Ishikawa (cell line): ENCODE measurements at regions not wholly inside any gene's neighbourhood (a gene's known extent, or its start where the extent isn't known, plus 50 kb on each side); places are given as distances from the start of the nearest gene placed in this dataset.

Source experiments
- CEBPB ChIP-seq: IDR thresholded peaks from 2 replicates; pipeline ENCODE4 v1.6.1; 2012
- CREB1 ChIP-seq: IDR thresholded peaks from 2 replicates; pipeline ENCODE4 v1.6.1; 2012; ENCODE audit warnings: low read depth
- EGR1 ChIP-seq: IDR thresholded peaks from 2 replicates; pipeline ENCODE4 v1.6.1; 2012
- EP300 ChIP-seq: IDR thresholded peaks from 2 replicates; pipeline ENCODE4 v1.6.1; 2012; ENCODE audit warnings: borderline replicate concordance
- FOXM1 ChIP-seq: IDR thresholded peaks from 2 replicates; pipeline ENCODE4 v1.6.1; 2012; ENCODE audit warnings: low read depth, borderline replicate concordance
- MAX ChIP-seq: IDR thresholded peaks from 2 replicates; pipeline ENCODE4 v1.6.1; 2012
- NFIC ChIP-seq: IDR thresholded peaks from 2 replicates; pipeline ENCODE4 v1.6.1; 2012
- RAD21 ChIP-seq: IDR thresholded peaks from 2 replicates; pipeline ENCODE4 v1.6.1; 2012; ENCODE audit warnings: low read depth
- TAF1 ChIP-seq: IDR thresholded peaks from 2 replicates; pipeline ENCODE4 v1.6.1; 2012; ENCODE audit warnings: low read depth, mild to moderate bottlenecking
- TCF12 ChIP-seq: IDR thresholded peaks from 2 replicates; pipeline ENCODE4 v1.6.1; 2012; ENCODE audit warnings: low read depth
- TEAD4 ChIP-seq: IDR thresholded peaks from 2 replicates; pipeline ENCODE4 v1.6.1; 2012
- USF1 ChIP-seq: IDR thresholded peaks from 2 replicates; pipeline ENCODE4 v1.6.1; 2012
- YY1 ChIP-seq: IDR thresholded peaks from 2 replicates; pipeline ENCODE4 v1.6.1; 2012; ENCODE audit warnings: low read depth
- ZBTB7A ChIP-seq: IDR thresholded peaks from 2 replicates; pipeline ENCODE4 v1.6.1; 2012; ENCODE audit warnings: low read depth
- TF ChIP-seq, protein P1 (sequence below): IDR thresholded peaks from 2 replicates; pipeline ENCODE4 v1.6.1; 2012; ENCODE audit warnings: low read depth, mild to moderate bottlenecking

GRCh38 chr12:93960521-93960920 lies 187.9 kb upstream of the PLXNC1 start:
- TF ChIP-seq MAX (no peak), EP300 (no peak), ZBTB7A (no peak), CEBPB (no peak), TAF1 (no peak), TCF12 (no peak), YY1 (no peak), RAD21 (no peak), FOXM1 (no peak), CREB1 (no peak), NFIC (no peak), TEAD4 (no peak), EGR1 (no peak), USF1 (no peak)
- TF ChIP-seq, protein P1, sequence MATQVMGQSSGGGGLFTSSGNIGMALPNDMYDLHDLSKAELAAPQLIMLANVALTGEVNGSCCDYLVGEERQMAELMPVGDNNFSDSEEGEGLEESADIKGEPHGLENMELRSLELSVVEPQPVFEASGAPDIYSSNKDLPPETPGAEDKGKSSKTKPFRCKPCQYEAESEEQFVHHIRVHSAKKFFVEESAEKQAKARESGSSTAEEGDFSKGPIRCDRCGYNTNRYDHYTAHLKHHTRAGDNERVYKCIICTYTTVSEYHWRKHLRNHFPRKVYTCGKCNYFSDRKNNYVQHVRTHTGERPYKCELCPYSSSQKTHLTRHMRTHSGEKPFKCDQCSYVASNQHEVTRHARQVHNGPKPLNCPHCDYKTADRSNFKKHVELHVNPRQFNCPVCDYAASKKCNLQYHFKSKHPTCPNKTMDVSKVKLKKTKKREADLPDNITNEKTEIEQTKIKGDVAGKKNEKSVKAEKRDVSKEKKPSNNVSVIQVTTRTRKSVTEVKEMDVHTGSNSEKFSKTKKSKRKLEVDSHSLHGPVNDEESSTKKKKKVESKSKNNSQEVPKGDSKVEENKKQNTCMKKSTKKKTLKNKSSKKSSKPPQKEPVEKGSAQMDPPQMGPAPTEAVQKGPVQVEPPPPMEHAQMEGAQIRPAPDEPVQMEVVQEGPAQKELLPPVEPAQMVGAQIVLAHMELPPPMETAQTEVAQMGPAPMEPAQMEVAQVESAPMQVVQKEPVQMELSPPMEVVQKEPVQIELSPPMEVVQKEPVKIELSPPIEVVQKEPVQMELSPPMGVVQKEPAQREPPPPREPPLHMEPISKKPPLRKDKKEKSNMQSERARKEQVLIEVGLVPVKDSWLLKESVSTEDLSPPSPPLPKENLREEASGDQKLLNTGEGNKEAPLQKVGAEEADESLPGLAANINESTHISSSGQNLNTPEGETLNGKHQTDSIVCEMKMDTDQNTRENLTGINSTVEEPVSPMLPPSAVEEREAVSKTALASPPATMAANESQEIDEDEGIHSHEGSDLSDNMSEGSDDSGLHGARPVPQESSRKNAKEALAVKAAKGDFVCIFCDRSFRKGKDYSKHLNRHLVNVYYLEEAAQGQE: no peak

GRCh38 chr12:93962336-93962735 lies 186.0 kb upstream of the PLXNC1 start:
- no peak for TF ChIP-seq ZBTB7A
- no peak for TF ChIP-seq TCF12

DNA sequence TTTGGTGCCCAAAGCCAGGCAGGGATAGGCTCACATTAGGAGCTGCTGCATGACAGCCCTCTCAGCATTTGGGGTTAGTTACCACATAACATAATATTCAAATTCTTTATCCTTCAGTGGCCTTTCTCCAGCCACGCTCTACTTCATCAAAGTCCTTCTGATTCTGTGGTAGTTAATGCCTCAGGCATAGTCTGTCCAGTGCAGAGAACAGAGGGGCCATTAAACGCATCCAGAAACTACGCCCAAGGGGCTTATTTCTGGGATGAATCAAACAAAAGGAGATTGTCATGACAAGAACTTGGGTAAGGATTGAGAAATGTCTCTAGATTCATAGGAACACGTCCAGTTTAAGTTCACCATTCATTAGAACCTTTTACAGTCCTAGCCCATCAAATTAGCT lies 183.4 kb upstream of the PLXNC1 start:
- TF ChIP-seq EGR1: no peak
- no peak for TF ChIP-seq YY1
- no peak for TF ChIP-seq RAD21
- TF ChIP-seq TEAD4: no peak
- TF ChIP-seq FOXM1: no peak
- no peak for TF ChIP-seq EP300
- no peak for TF ChIP-seq MAX
- no peak for TF ChIP-seq TCF12
- no peak for TF ChIP-seq CREB1
- TF ChIP-seq USF1: no peak

DNA sequence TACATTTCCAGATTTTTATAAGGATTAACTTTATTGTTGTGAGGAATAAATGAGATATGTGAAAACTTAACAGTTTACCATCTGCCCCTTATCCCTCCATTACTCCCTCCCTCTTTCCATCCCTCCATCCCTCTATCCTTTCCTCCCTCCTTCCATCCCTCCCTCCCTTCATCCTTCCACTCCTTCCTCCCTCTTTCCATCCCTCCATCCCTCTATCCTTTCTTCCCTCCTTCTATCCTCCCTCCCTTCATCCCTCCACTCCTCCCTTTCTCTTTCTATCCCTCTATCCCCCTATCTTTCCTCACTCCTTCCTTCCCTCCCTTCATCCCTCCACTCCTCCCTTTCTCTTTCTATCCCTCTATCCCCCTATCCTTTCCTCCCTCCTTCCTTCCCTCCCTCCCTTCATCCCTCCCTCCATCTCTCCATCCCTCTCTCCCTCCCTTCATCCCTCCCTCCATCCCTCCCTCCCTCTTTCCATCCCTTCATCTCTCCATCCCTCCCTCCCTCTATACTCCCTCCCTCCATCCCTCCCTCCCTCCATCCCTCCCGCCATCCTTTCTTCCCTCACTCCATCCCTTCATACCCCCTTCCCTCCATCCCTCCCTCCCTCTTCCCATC lies 181.8 kb upstream of the PLXNC1 start:
- TF ChIP-seq RAD21 (no peak), TEAD4 (no peak), YY1 (no peak), EGR1 (no peak), EP300 (no peak), MAX (no peak)

- no peak for TF ChIP-seq EGR1
- no peak for TF ChIP-seq YY1
- TF ChIP-seq EP300: no peak
- no peak for TF ChIP-seq ZBTB7A
- TF ChIP-seq TEAD4: no peak
- TF ChIP-seq CREB1: no peak
- TF ChIP-seq RAD21: no peak
- no peak for TF ChIP-seq NFIC
- TF ChIP-seq FOXM1: no peak
- TF ChIP-seq USF1: no peak
- TF ChIP-seq CEBPB: no peak
- no peak for TF ChIP-seq TAF1
- TF ChIP-seq, protein P1: no peak
Measured at GRCh38 chr12:93967454-93967853, 180.9 kb upstream of the PLXNC1 start.
